Neural progenitor cell (in vitro differentiated cells): ENCODE measurements at regions not wholly inside any gene's neighbourhood (a gene's known extent, or its start where the extent isn't known, plus 50 kb on each side); places are given as distances from the start of the nearest gene placed in this dataset.
"Not testable (repeated sequence)": the region's sequence is repeated elsewhere in the genome, so short reads cannot be mapped to it uniquely, and the experiment has no call there.

ENCODE experiments used
- DNase-seq: peaks from one replicate; pipeline ENCODE4 v3.0.0-alpha.2; 2016; ENCODE audit warnings: low spot score
- H2AFZ ChIP-seq: fragments of 200-600 bp; sonication (generic); replicated peaks from 2 replicates; pipeline ENCODE4 v1.6.1; 2016; ENCODE audit warnings: antibody characterized with exemption
- H3F3A ChIP-seq: fragments of 200-600 bp; sonication (generic); 2 replicates; pipeline ENCODE4 v1.6.1; 2016; ENCODE audit warnings: antibody characterized with exemption, low read depth
- H3K27ac ChIP-seq: fragments of 200-600 bp; sonication (generic); 2 replicates; pipeline ENCODE4 v1.5.1; 2016; ENCODE audit warnings: mild to moderate bottlenecking
- H3K27me3 ChIP-seq: fragments of 200-600 bp; sonication (generic); 2 replicates; pipeline ENCODE4 v1.6.1; 2016; ENCODE audit warnings: mild to moderate bottlenecking, moderate library complexity
- H3K36me3 ChIP-seq: fragments of 200-600 bp; sonication (generic); 2 replicates; pipeline ENCODE4 v1.5.1; 2016
- H3K4me1 ChIP-seq: fragments of 200-600 bp; sonication (generic); 2 replicates; pipeline ENCODE4 v1.6.1; 2016; ENCODE audit warnings: mixed run types
- H3K4me2 ChIP-seq: fragments of 200-600 bp; sonication (generic); 2 replicates; pipeline ENCODE4 v1.6.1; 2016
- H3K4me3 ChIP-seq: fragments of 200-600 bp; sonication (generic); 2 replicates; pipeline ENCODE4 v1.5.1; 2016
- H3K79me2 ChIP-seq: fragments of 200-600 bp; sonication (generic); 2 replicates; pipeline ENCODE4 v1.6.1; 2016; ENCODE audit warnings: low read depth
- H3K9ac ChIP-seq: fragments of 200-600 bp; sonication (generic); 2 replicates; pipeline ENCODE4 v1.6.1; 2016
- H3K9me3 ChIP-seq: fragments of 200-600 bp; sonication (generic); 2 replicates; pipeline ENCODE4 v1.5.1; 2016; ENCODE audit warnings: low read depth
- H4K20me1 ChIP-seq: fragments of 200-600 bp; sonication (generic); 2 replicates; pipeline ENCODE4 v1.6.1; 2016; ENCODE audit warnings: low read depth
- H3K27ac Mint-ChIP-seq: 3 replicates; pipeline ENCODE4 v1.8.0; 2021; ENCODE audit warnings: mixed read lengths
- H3K27me3 Mint-ChIP-seq: 2 replicates; pipeline ENCODE4 v1.8.0; 2022; ENCODE audit warnings: low read depth, mild to moderate bottlenecking, inconsistent platforms, moderate library complexity, mixed read lengths; ENCODE audit not compliant: insufficient read depth
- H3K36me3 Mint-ChIP-seq: 3 replicates; pipeline ENCODE4 v1.8.0; 2021; ENCODE audit warnings: mixed read lengths
- H3K4me1 Mint-ChIP-seq: 3 replicates; pipeline ENCODE4 v1.8.0; 2021; ENCODE audit warnings: mixed read lengths
- H3K4me3 Mint-ChIP-seq: 3 replicates; pipeline ENCODE4 v1.8.0; 2021; ENCODE audit warnings: mild to moderate bottlenecking, moderate library complexity, mixed read lengths
- H3K9me3 Mint-ChIP-seq: 3 replicates; pipeline ENCODE4 v1.8.0; 2020; ENCODE audit warnings: mixed read lengths
- CTCF ChIP-seq: fragments of 200-600 bp; sonication (generic); IDR thresholded peaks from 2 replicates; pipeline ENCODE4 v1.5.1; 2017; ENCODE audit warnings: antibody characterized with exemption, mild to moderate bottlenecking
- EZH2 ChIP-seq: fragments of 200-600 bp; sonication (generic); IDR thresholded peaks from 2 replicates; pipeline ENCODE4 v1.6.1; 2017; ENCODE audit warnings: antibody characterized with exemption, mild to moderate bottlenecking, moderate library complexity
- EZH2phosphoT487 ChIP-seq: fragments of 200-600 bp; sonication (generic); IDR thresholded peaks from 2 replicates; pipeline ENCODE4 v1.6.1; 2017; ENCODE audit warnings: antibody characterized with exemption

- Mint-ChIP-seq H3K27me3 (peaks cover 2% of the 10 kb centered on the region), H3K4me1 (no peaks in the 10 kb centered on the region), H3K9me3 (peaks cover 13% of the 10 kb centered on the region), H3K27ac (no peak overlapping the region), H3K4me3 (no peak overlapping the region), H3K36me3 (peaks cover 3% of the 10 kb centered on the region)
- peaks cover 3% of the 10 kb centered on the region for H3K4me1 ChIP-seq
- no peak for DNase-seq
- no peaks in the 10 kb centered on the region for H3F3A ChIP-seq
- H3K9ac ChIP-seq = no peak overlapping the region
- no peak for TF ChIP-seq CTCF
- TF ChIP-seq EZH2phosphoT487 = no peak
- no peak for TF ChIP-seq EZH2
- no peak overlapping the region for H3K4me3 ChIP-seq
- no peak overlapping the region for H2AFZ ChIP-seq
- H3K9me3 ChIP-seq = no peaks in the 10 kb centered on the region
- no peak overlapping the region for H3K27ac ChIP-seq
- H3K4me2 ChIP-seq = no peak overlapping the region
- peaks cover 44% of the 10 kb centered on the region for H3K79me2 ChIP-seq
- H3K36me3 ChIP-seq = no peaks in the 10 kb centered on the region
- H3K27me3 ChIP-seq = no peaks in the 10 kb centered on the region
- H4K20me1 ChIP-seq = no peaks in the 10 kb centered on the region
Measured at GRCh38 chr3:11712646-11713045, 68.9 kb upstream of the VGLL4 start.

GRCh38 chr3:11711876-11712275 is 68.2 kb upstream of the VGLL4 start:
- H3F3A ChIP-seq = no peaks in the 10 kb centered on the region
- Mint-ChIP-seq H3K27ac (no peak overlapping the region), H3K4me1 (no peaks in the 10 kb centered on the region), H3K9me3 (peaks cover 13% of the 10 kb centered on the region), H3K4me3 (no peak overlapping the region), H3K36me3 (peaks cover 3% of the 10 kb centered on the region), H3K27me3 (peaks cover 2% of the 10 kb centered on the region)
- no peak for TF ChIP-seq EZH2
- no peak for TF ChIP-seq EZH2phosphoT487
- TF ChIP-seq CTCF = no peak
- H3K36me3 ChIP-seq = no peaks in the 10 kb centered on the region
- peaks cover 37% of the 10 kb centered on the region for H3K79me2 ChIP-seq
- H3K4me3 ChIP-seq = no peak overlapping the region
- no peaks in the 10 kb centered on the region for H3K9me3 ChIP-seq
- H3K27me3 ChIP-seq = no peaks in the 10 kb centered on the region
- DNase-seq = no peak
- H2AFZ ChIP-seq = no peak overlapping the region
- no peak overlapping the region for H3K27ac ChIP-seq
- no peak overlapping the region for H3K9ac ChIP-seq
- no peaks in the 10 kb centered on the region for H3K4me1 ChIP-seq
- no peak overlapping the region for H3K4me2 ChIP-seq
- no peaks in the 10 kb centered on the region for H4K20me1 ChIP-seq

- H3K9me3 ChIP-seq = no peaks in the 10 kb centered on the region
- Mint-ChIP-seq H3K4me1 (no peaks in the 10 kb centered on the region), H3K9me3 (peaks cover 13% of the 10 kb centered on the region), H3K27ac (no peak overlapping the region), H3K36me3 (peaks cover 3% of the 10 kb centered on the region), H3K27me3 (peaks cover 4% of the 10 kb centered on the region), H3K4me3 (no peak overlapping the region)
- H3K27me3 ChIP-seq = no peaks in the 10 kb centered on the region
- no peak for DNase-seq
- H3K79me2 ChIP-seq = peaks cover 27% of the 10 kb centered on the region
- H2AFZ ChIP-seq = no peak overlapping the region
- no peak overlapping the region for H3K27ac ChIP-seq
- no peak for TF ChIP-seq CTCF
- TF ChIP-seq EZH2 = no peak
- no peak for TF ChIP-seq EZH2phosphoT487
- H3K4me2 ChIP-seq = no peak overlapping the region
- no peaks in the 10 kb centered on the region for H3F3A ChIP-seq
- H3K36me3 ChIP-seq = no peaks in the 10 kb centered on the region
- no peak overlapping the region for H3K4me3 ChIP-seq
- no peaks in the 10 kb centered on the region for H3K4me1 ChIP-seq
- no peak overlapping the region for H3K9ac ChIP-seq
- no peaks in the 10 kb centered on the region for H4K20me1 ChIP-seq
Measured at GRCh38 chr3:11709782-11710181, 66.1 kb upstream of the VGLL4 start.

- H4K20me1 ChIP-seq, H3K36me3 Mint-ChIP-seq, H2AFZ ChIP-seq, H3K4me3 Mint-ChIP-seq, H3F3A ChIP-seq, H3K27ac Mint-ChIP-seq, H3K4me3 ChIP-seq, H3K27ac ChIP-seq, H3K4me2 ChIP-seq, H3K36me3 ChIP-seq, H3K4me1 ChIP-seq, H3K27me3 ChIP-seq, H3K4me1 Mint-ChIP-seq, H3K9me3 ChIP-seq, H3K9ac ChIP-seq, DNase-seq, H3K27me3 Mint-ChIP-seq: not testable (repeated sequence)
- H3K79me2 ChIP-seq = peaks cover 17% of the 10 kb centered on the region
- peaks cover 12% of the 10 kb centered on the region for H3K9me3 Mint-ChIP-seq
Measured at GRCh38 chr3:11707084-11707483, 63.4 kb upstream of the VGLL4 start.
